GM23338 (cell line): ENCODE measurements at regions not wholly inside any gene's neighbourhood (a gene's known extent, or its start where the extent isn't known, plus 50 kb on each side); places are given as distances from the start of the nearest gene placed in this dataset.

Experiments used
- ATAC-seq: fragments of 200-7000 bp; cut with Tn5 transposase; 3 replicates; pipeline ENCODE4 v1.9.1; 2020
- DNase-seq: peaks from one replicate; pipeline ENCODE4 v3.0.0-alpha.2; 2015; ENCODE audit warnings: low spot score
- H2AFZ ChIP-seq: fragments of 200-600 bp; sonication (generic); 2 replicates; pipeline ENCODE4 v1.8.0; 2016; ENCODE audit warnings: antibody characterized with exemption, mild to moderate bottlenecking, moderate library complexity
- H3F3A ChIP-seq: fragments of 200-600 bp; sonication (generic); replicated peaks from 2 replicates; pipeline ENCODE4 v1.8.0; 2017; ENCODE audit warnings: antibody characterized with exemption, mixed run types, low read depth
- H3K27ac ChIP-seq: fragments of 200-600 bp; sonication (generic); 2 replicates; pipeline ENCODE4 v1.6.1; 2016; ENCODE audit warnings: low read depth
- H3K27me3 ChIP-seq: fragments of 200-600 bp; sonication (generic); 2 replicates; pipeline ENCODE4 v1.8.0; 2016; ENCODE audit warnings: mild to moderate bottlenecking, mixed run types, moderate library complexity; ENCODE audit not compliant: insufficient read depth
- H3K36me3 ChIP-seq: fragments of 200-600 bp; sonication (generic); 2 replicates; pipeline ENCODE4 v1.8.0; 2016; ENCODE audit warnings: mild to moderate bottlenecking; ENCODE audit not compliant: insufficient read depth
- H3K4me1 ChIP-seq: fragments of 200-600 bp; sonication (generic); 2 replicates; pipeline ENCODE4 v1.8.0; 2016; ENCODE audit warnings: mild to moderate bottlenecking, moderate library complexity; ENCODE audit not compliant: insufficient read depth
- H3K4me2 ChIP-seq: fragments of 200-600 bp; sonication (generic); 2 replicates; pipeline ENCODE4 v1.7.1; 2017; ENCODE audit warnings: mixed run types
- H3K4me3 ChIP-seq: fragments of 200-600 bp; sonication (generic); 2 replicates; pipeline ENCODE4 v1.6.1; 2016; ENCODE audit warnings: mixed run types
- H3K79me2 ChIP-seq: fragments of 200-600 bp; sonication (generic); replicated peaks from 2 replicates; pipeline ENCODE4 v1.8.0; 2017; ENCODE audit warnings: mild to moderate bottlenecking; ENCODE audit not compliant: insufficient read depth
- H3K9me2 ChIP-seq: fragments of 200-600 bp; sonication (generic); 2 replicates; pipeline ENCODE4 v1.8.0; 2017; ENCODE audit not compliant: insufficient read depth
- H4K20me1 ChIP-seq: fragments of 200-600 bp; sonication (generic); replicated peaks from 2 replicates; pipeline ENCODE4 v1.8.0; 2017; ENCODE audit warnings: mild to moderate bottlenecking; ENCODE audit not compliant: insufficient read depth
- H3K27ac Mint-ChIP-seq: 2 replicates; pipeline ENCODE4 v1.8.0; 2020; ENCODE audit warnings: inconsistent platforms, mild to moderate bottlenecking, moderate library complexity, mixed read lengths
- H3K27me3 Mint-ChIP-seq: 3 replicates; pipeline ENCODE4 v1.8.0; 2022; ENCODE audit warnings: low read depth, mild to moderate bottlenecking, moderate library complexity, mixed read lengths, inconsistent platforms; ENCODE audit not compliant: insufficient read depth, poor library complexity
- H3K36me3 Mint-ChIP-seq: 3 replicates; pipeline ENCODE4 v1.8.0; 2021; ENCODE audit warnings: low read depth, mild to moderate bottlenecking, inconsistent platforms, moderate library complexity, mixed read lengths
- H3K4me1 Mint-ChIP-seq: 3 replicates; pipeline ENCODE4 v1.8.0; 2020; ENCODE audit warnings: mild to moderate bottlenecking, inconsistent platforms, mixed read lengths
- H3K4me3 Mint-ChIP-seq: 3 replicates; pipeline ENCODE4 v1.8.0; 2021; ENCODE audit warnings: moderate library complexity, mild to moderate bottlenecking, inconsistent platforms, mixed read lengths
- H3K9me3 Mint-ChIP-seq: 3 replicates; pipeline ENCODE4 v1.8.0; 2020; ENCODE audit warnings: moderate library complexity, mild to moderate bottlenecking, inconsistent platforms, mixed read lengths
- CREB1 ChIP-seq: fragments of 250-450 bp; sonication (Bioruptor Pico); IDR thresholded peaks from 2 replicates; pipeline ENCODE4 v1.5.0; 2020; ENCODE audit warnings: low read depth, mild to moderate bottlenecking, moderate library complexity
- ETS1 ChIP-seq: IDR thresholded peaks from 2 replicates; pipeline ENCODE4 v1.6.1; 2016; ENCODE audit warnings: antibody characterized with exemption
- EZH2 ChIP-seq: fragments of 200-600 bp; sonication (generic); IDR thresholded peaks from one replicate; pipeline ENCODE4 v1.8.0; 2017; ENCODE audit warnings: antibody characterized with exemption, mild to moderate bottlenecking, low read depth; ENCODE audit not compliant: unreplicated experiment
- EZH2phosphoT487 ChIP-seq: fragments of 200-600 bp; sonication (generic); IDR thresholded peaks from one replicate; pipeline ENCODE4 v1.8.1; 2018; ENCODE audit warnings: antibody characterized with exemption; ENCODE audit not compliant: unreplicated experiment
- JUNB ChIP-seq: IDR thresholded peaks from one replicate; pipeline ENCODE4 v1.6.1; 2016; ENCODE audit warnings: antibody characterized with exemption; ENCODE audit not compliant: unreplicated experiment
- NANOG ChIP-seq: IDR thresholded peaks from 2 replicates; pipeline ENCODE4 v1.6.1; 2016; ENCODE audit warnings: antibody characterized with exemption, borderline replicate concordance
- POLR2AphosphoS5 ChIP-seq: IDR thresholded peaks from 2 replicates; pipeline ENCODE4 v1.6.1; 2016; ENCODE audit warnings: antibody characterized with exemption, low read depth
- STAT1 ChIP-seq: IDR thresholded peaks from one replicate; pipeline ENCODE4 v1.6.1; 2016; ENCODE audit warnings: antibody characterized with exemption; ENCODE audit not compliant: unreplicated experiment
- ZNF114 ChIP-seq: fragments of 250-450 bp; sonication (Bioruptor Pico); IDR thresholded peaks from 2 replicates; pipeline ENCODE4 v1.5.0; 2020; ENCODE audit warnings: mild to moderate bottlenecking, moderate library complexity
- ZNF331 ChIP-seq: fragments of 250-450 bp; sonication (Bioruptor Pico); IDR thresholded peaks from 2 replicates; pipeline ENCODE4 v1.5.0; 2020; ENCODE audit warnings: low read depth, mild to moderate bottlenecking, moderate library complexity
- TF ChIP-seq, protein P1 (sequence below): fragments of 250-450 bp; sonication (Bioruptor Pico); IDR thresholded peaks from 2 replicates; pipeline ENCODE4 v1.5.0; 2020; ENCODE audit warnings: mild to moderate bottlenecking, moderate library complexity
- TF ChIP-seq, protein P2 (sequence below), 2 experiments: fragments of 200-600 bp in 1 of 2; sonication (generic) in 1 of 2; conservative IDR thresholded peaks; 2 replicates each; pipeline versions ENCODE4 v1.5.1 to v1.6.1; 2016 to 2017; ENCODE audit warnings: antibody characterized with exemption in 2 of 2, low read depth in 2 of 2, mild to moderate bottlenecking in 2 of 2, moderate library complexity in 1 of 2
- TF ChIP-seq, protein P3 (sequence below): IDR thresholded peaks from one replicate; pipeline ENCODE4 v1.6.1; 2018; ENCODE audit warnings: antibody characterized with exemption; ENCODE audit not compliant: unreplicated experiment

- H3K4me2 ChIP-seq, result no peak overlapping the region
- no peaks in the 10 kb centered on the region for H3K9me2 ChIP-seq
- DNase-seq (no peak), ATAC-seq (no peak)
- H3K4me1 ChIP-seq, result no peaks in the 10 kb centered on the region
- H3K36me3 ChIP-seq, result no peaks in the 10 kb centered on the region
- Mint-ChIP-seq H3K9me3 (no peaks in the 10 kb centered on the region; the same call in 2 of the 3 replicates), H3K4me1 (no peaks in the 10 kb centered on the region), H3K4me3 (no peak overlapping the region), H3K27ac (no peak overlapping the region), H3K36me3 (no peaks in the 10 kb centered on the region), H3K27me3 (peaks cover 14% of the 10 kb centered on the region)
- no peaks in the 10 kb centered on the region for H3F3A ChIP-seq
- no peak overlapping the region for H3K4me3 ChIP-seq
- TF ChIP-seq NANOG (no peak), EZH2phosphoT487 (no peak), ETS1 (no peak), JUNB (no peak), STAT1 (no peak), POLR2AphosphoS5 (no peak), EZH2 (no peak), ZNF331 (CRISPR knock-in tag) (no peak), CREB1 (no peak), ZNF114 (no peak)
- TF ChIP-seq, protein P1, sequence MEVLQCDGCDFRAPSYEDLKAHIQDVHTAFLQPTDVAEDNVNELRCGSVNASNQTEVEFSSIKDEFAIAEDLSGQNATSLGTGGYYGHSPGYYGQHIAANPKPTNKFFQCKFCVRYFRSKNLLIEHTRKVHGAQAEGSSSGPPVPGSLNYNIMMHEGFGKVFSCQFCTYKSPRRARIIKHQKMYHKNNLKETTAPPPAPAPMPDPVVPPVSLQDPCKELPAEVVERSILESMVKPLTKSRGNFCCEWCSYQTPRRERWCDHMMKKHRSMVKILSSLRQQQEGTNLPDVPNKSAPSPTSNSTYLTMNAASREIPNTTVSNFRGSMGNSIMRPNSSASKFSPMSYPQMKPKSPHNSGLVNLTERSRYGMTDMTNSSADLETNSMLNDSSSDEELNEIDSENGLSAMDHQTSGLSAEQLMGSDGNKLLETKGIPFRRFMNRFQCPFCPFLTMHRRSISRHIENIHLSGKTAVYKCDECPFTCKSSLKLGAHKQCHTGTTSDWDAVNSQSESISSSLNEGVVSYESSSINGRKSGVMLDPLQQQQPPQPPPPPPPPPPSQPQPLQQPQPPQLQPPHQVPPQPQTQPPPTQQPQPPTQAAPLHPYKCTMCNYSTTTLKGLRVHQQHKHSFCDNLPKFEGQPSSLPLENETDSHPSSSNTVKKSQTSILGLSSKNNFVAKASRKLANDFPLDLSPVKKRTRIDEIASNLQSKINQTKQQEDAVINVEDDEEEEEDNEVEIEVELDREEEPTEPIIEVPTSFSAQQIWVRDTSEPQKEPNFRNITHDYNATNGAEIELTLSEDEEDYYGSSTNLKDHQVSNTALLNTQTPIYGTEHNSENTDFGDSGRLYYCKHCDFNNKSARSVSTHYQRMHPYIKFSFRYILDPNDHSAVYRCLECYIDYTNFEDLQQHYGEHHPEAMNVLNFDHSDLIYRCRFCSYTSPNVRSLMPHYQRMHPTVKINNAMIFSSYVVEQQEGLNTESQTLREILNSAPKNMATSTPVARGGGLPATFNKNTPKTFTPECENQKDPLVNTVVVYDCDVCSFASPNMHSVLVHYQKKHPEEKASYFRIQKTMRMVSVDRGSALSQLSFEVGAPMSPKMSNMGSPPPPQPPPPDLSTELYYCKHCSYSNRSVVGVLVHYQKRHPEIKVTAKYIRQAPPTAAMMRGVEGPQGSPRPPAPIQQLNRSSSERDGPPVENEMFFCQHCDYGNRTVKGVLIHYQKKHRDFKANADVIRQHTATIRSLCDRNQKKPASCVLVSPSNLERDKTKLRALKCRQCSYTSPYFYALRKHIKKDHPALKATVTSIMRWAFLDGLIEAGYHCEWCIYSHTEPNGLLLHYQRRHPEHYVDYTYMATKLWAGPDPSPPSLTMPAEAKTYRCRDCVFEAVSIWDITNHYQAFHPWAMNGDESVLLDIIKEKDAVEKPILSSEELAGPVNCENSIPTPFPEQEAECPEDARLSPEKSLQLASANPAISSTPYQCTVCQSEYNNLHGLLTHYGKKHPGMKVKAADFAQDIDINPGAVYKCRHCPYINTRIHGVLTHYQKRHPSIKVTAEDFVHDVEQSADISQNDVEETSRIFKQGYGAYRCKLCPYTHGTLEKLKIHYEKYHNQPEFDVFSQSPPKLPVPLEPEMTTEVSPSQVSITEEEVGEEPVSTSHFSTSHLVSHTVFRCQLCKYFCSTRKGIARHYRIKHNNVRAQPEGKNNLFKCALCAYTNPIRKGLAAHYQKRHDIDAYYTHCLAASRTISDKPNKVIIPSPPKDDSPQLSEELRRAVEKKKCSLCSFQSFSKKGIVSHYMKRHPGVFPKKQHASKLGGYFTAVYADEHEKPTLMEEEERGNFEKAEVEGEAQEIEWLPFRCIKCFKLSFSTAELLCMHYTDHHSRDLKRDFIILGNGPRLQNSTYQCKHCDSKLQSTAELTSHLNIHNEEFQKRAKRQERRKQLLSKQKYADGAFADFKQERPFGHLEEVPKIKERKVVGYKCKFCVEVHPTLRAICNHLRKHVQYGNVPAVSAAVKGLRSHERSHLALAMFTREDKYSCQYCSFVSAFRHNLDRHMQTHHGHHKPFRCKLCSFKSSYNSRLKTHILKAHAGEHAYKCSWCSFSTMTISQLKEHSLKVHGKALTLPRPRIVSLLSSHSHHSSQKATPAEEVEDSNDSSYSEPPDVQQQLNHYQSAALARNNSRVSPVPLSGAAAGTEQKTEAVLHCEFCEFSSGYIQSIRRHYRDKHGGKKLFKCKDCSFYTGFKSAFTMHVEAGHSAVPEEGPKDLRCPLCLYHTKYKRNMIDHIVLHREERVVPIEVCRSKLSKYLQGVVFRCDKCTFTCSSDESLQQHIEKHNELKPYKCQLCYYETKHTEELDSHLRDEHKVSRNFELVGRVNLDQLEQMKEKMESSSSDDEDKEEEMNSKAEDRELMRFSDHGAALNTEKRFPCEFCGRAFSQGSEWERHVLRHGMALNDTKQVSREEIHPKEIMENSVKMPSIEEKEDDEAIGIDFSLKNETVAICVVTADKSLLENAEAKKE (CRISPR knock-in tag), result no peak
- TF ChIP-seq, protein P2, sequence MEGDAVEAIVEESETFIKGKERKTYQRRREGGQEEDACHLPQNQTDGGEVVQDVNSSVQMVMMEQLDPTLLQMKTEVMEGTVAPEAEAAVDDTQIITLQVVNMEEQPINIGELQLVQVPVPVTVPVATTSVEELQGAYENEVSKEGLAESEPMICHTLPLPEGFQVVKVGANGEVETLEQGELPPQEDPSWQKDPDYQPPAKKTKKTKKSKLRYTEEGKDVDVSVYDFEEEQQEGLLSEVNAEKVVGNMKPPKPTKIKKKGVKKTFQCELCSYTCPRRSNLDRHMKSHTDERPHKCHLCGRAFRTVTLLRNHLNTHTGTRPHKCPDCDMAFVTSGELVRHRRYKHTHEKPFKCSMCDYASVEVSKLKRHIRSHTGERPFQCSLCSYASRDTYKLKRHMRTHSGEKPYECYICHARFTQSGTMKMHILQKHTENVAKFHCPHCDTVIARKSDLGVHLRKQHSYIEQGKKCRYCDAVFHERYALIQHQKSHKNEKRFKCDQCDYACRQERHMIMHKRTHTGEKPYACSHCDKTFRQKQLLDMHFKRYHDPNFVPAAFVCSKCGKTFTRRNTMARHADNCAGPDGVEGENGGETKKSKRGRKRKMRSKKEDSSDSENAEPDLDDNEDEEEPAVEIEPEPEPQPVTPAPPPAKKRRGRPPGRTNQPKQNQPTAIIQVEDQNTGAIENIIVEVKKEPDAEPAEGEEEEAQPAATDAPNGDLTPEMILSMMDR (conservative IDR thresholded peaks at IDR 0.05; ENCODE audit: low read depth in 2 of 2), result no peak
- TF ChIP-seq, protein P3, sequence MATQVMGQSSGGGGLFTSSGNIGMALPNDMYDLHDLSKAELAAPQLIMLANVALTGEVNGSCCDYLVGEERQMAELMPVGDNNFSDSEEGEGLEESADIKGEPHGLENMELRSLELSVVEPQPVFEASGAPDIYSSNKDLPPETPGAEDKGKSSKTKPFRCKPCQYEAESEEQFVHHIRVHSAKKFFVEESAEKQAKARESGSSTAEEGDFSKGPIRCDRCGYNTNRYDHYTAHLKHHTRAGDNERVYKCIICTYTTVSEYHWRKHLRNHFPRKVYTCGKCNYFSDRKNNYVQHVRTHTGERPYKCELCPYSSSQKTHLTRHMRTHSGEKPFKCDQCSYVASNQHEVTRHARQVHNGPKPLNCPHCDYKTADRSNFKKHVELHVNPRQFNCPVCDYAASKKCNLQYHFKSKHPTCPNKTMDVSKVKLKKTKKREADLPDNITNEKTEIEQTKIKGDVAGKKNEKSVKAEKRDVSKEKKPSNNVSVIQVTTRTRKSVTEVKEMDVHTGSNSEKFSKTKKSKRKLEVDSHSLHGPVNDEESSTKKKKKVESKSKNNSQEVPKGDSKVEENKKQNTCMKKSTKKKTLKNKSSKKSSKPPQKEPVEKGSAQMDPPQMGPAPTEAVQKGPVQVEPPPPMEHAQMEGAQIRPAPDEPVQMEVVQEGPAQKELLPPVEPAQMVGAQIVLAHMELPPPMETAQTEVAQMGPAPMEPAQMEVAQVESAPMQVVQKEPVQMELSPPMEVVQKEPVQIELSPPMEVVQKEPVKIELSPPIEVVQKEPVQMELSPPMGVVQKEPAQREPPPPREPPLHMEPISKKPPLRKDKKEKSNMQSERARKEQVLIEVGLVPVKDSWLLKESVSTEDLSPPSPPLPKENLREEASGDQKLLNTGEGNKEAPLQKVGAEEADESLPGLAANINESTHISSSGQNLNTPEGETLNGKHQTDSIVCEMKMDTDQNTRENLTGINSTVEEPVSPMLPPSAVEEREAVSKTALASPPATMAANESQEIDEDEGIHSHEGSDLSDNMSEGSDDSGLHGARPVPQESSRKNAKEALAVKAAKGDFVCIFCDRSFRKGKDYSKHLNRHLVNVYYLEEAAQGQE, result no peak
- H3K27ac ChIP-seq, result no peak overlapping the region
- no peaks in the 10 kb centered on the region for H3K79me2 ChIP-seq
- H3K27me3 ChIP-seq, result no peaks in the 10 kb centered on the region
- H2AFZ ChIP-seq, result no peak overlapping the region
- H4K20me1 ChIP-seq, result no peaks in the 10 kb centered on the region
These were observed 142.9 kb upstream of the SALL4 start for GRCh38 chr20:51945177-51945576.
